Liver (tissue), 3 donors: ENCODE measurements at regions not wholly inside any gene's neighbourhood (a gene's known extent, or its start where the extent isn't known, plus 50 kb on each side); places are given as distances from the start of the nearest gene placed in this dataset.

Experiments
- GABPA ChIP-seq, 2 donors: IDR thresholded peaks in 1 of 2; conservative IDR thresholded peaks in 1 of 2; 2 replicates each; pipeline ENCODE4 v1.6.1; 2016; ENCODE audit warnings: antibody characterized with exemption in 2 of 2, mild to moderate bottlenecking in 1 of 2, moderate library complexity in 1 of 2
- HNF4A ChIP-seq, 2 donors: conservative IDR thresholded peaks; 2 replicates each; pipeline ENCODE4 v1.6.1; 2016; ENCODE audit warnings: antibody characterized with exemption in 2 of 2, mild to moderate bottlenecking in 2 of 2
- RAD21 ChIP-seq, 2 donors: IDR thresholded peaks; 2 replicates each; pipeline ENCODE4 v1.6.1; 2016; ENCODE audit warnings: antibody characterized with exemption in 2 of 2, mild to moderate bottlenecking in 2 of 2
- RXRA ChIP-seq, 2 donors: IDR thresholded peaks; 2 replicates each; pipeline ENCODE4 v1.6.1; 2017 to 2018; ENCODE audit warnings: antibody characterized with exemption in 2 of 2, mild to moderate bottlenecking in 1 of 2
- SP1 ChIP-seq: IDR thresholded peaks from 2 replicates; pipeline ENCODE4 v1.6.1; 2018; ENCODE audit warnings: antibody characterized with exemption, mild to moderate bottlenecking
- TAF1 ChIP-seq: conservative IDR thresholded peaks from 2 replicates; pipeline ENCODE4 v1.6.1; 2016; ENCODE audit warnings: antibody characterized with exemption, mild to moderate bottlenecking
- TF ChIP-seq, protein P1 (sequence below): fragments of 150-350 bp; IDR thresholded peaks from 2 replicates; pipeline ENCODE4 v1.5.1; 2017; ENCODE audit warnings: improper control_type of control experiment, low read depth, low read length; ENCODE audit not compliant: missing input control
- TF ChIP-seq, protein P2 (sequence below): IDR thresholded peaks from 2 replicates; pipeline ENCODE4 v1.6.1; 2016; ENCODE audit warnings: antibody characterized with exemption
- TF ChIP-seq, protein P3 (sequence below): IDR thresholded peaks from 2 replicates; pipeline ENCODE4 v1.6.1; 2016; ENCODE audit warnings: antibody characterized with exemption, mild to moderate bottlenecking
- TF ChIP-seq, protein P4 (sequence below): IDR thresholded peaks from 2 replicates; pipeline ENCODE4 v1.6.1; 2016; ENCODE audit warnings: antibody characterized with exemption
- donor health status: healthy.
- donor health status: healthy.

- TF ChIP-seq, protein P1, sequence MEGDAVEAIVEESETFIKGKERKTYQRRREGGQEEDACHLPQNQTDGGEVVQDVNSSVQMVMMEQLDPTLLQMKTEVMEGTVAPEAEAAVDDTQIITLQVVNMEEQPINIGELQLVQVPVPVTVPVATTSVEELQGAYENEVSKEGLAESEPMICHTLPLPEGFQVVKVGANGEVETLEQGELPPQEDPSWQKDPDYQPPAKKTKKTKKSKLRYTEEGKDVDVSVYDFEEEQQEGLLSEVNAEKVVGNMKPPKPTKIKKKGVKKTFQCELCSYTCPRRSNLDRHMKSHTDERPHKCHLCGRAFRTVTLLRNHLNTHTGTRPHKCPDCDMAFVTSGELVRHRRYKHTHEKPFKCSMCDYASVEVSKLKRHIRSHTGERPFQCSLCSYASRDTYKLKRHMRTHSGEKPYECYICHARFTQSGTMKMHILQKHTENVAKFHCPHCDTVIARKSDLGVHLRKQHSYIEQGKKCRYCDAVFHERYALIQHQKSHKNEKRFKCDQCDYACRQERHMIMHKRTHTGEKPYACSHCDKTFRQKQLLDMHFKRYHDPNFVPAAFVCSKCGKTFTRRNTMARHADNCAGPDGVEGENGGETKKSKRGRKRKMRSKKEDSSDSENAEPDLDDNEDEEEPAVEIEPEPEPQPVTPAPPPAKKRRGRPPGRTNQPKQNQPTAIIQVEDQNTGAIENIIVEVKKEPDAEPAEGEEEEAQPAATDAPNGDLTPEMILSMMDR = no peak
- TF ChIP-seq HNF4A (conservative IDR thresholded peaks at IDR 0.05) = no peak
- no peak for TF ChIP-seq RXRA (IDR thresholded peaks at IDR 0.05)
- TF ChIP-seq, protein P2, sequence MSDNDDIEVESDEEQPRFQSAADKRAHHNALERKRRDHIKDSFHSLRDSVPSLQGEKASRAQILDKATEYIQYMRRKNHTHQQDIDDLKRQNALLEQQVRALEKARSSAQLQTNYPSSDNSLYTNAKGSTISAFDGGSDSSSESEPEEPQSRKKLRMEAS = no peak
- TF ChIP-seq, protein P3, sequence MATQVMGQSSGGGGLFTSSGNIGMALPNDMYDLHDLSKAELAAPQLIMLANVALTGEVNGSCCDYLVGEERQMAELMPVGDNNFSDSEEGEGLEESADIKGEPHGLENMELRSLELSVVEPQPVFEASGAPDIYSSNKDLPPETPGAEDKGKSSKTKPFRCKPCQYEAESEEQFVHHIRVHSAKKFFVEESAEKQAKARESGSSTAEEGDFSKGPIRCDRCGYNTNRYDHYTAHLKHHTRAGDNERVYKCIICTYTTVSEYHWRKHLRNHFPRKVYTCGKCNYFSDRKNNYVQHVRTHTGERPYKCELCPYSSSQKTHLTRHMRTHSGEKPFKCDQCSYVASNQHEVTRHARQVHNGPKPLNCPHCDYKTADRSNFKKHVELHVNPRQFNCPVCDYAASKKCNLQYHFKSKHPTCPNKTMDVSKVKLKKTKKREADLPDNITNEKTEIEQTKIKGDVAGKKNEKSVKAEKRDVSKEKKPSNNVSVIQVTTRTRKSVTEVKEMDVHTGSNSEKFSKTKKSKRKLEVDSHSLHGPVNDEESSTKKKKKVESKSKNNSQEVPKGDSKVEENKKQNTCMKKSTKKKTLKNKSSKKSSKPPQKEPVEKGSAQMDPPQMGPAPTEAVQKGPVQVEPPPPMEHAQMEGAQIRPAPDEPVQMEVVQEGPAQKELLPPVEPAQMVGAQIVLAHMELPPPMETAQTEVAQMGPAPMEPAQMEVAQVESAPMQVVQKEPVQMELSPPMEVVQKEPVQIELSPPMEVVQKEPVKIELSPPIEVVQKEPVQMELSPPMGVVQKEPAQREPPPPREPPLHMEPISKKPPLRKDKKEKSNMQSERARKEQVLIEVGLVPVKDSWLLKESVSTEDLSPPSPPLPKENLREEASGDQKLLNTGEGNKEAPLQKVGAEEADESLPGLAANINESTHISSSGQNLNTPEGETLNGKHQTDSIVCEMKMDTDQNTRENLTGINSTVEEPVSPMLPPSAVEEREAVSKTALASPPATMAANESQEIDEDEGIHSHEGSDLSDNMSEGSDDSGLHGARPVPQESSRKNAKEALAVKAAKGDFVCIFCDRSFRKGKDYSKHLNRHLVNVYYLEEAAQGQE = no peak
- TF ChIP-seq TAF1 = no peak
- TF ChIP-seq RAD21 (IDR thresholded peaks at IDR 0.05) = no peak
- TF ChIP-seq, protein P4, sequence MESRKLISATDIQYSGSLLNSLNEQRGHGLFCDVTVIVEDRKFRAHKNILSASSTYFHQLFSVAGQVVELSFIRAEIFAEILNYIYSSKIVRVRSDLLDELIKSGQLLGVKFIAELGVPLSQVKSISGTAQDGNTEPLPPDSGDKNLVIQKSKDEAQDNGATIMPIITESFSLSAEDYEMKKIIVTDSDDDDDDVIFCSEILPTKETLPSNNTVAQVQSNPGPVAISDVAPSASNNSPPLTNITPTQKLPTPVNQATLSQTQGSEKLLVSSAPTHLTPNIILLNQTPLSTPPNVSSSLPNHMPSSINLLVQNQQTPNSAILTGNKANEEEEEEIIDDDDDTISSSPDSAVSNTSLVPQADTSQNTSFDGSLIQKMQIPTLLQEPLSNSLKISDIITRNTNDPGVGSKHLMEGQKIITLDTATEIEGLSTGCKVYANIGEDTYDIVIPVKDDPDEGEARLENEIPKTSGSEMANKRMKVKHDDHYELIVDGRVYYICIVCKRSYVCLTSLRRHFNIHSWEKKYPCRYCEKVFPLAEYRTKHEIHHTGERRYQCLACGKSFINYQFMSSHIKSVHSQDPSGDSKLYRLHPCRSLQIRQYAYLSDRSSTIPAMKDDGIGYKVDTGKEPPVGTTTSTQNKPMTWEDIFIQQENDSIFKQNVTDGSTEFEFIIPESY = no peak
- TF ChIP-seq GABPA (IDR thresholded peaks at IDR 0.05 in 1 of 2, conservative IDR thresholded peaks at IDR 0.05 in 1 of 2) = no peak
- no peak for TF ChIP-seq SP1
Observed at GRCh38 chr5:110048491-110048890, 358.8 kb downstream of the MAN2A1 start.
